G401 (cell line): ENCODE measurements at regions not wholly inside any gene's neighbourhood (a gene's known extent, or its start where the extent isn't known, plus 50 kb on each side); places are given as distances from the start of the nearest gene placed in this dataset.
A peak's percentile ranks its signal among the peaks of the same experiment; 100 is the strongest.

Experiments
- DNase-seq: peaks from one replicate; pipeline ENCODE4 v3.0.0-alpha.2; 2015; ENCODE audit warnings: low spot score
- in situ Hi-C: cut with HindIII; loops from 2 replicates; pipeline ENCODE4 v1.10.0; 2016; ENCODE audit warnings: low sequenced_read_pairs, mixed read lengths

DNA sequence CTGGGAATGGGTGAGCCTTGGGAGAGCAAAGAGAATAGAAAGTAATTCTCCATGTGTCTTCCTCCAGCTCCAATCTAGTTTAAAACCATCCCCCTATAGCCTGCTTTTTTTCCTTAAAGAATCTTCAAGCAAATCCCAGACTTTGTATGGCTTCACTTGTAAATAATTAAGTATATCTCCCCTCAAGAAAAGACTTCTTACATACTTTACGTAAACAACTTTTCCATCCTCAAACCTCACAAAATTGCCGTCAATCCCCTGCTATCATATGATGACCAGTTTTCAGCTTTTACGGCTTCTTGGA is 88.5 kb upstream of the PHACTR3 start:
- no peak for DNase-seq
- in situ Hi-C loops, result no loop called here

DNA sequence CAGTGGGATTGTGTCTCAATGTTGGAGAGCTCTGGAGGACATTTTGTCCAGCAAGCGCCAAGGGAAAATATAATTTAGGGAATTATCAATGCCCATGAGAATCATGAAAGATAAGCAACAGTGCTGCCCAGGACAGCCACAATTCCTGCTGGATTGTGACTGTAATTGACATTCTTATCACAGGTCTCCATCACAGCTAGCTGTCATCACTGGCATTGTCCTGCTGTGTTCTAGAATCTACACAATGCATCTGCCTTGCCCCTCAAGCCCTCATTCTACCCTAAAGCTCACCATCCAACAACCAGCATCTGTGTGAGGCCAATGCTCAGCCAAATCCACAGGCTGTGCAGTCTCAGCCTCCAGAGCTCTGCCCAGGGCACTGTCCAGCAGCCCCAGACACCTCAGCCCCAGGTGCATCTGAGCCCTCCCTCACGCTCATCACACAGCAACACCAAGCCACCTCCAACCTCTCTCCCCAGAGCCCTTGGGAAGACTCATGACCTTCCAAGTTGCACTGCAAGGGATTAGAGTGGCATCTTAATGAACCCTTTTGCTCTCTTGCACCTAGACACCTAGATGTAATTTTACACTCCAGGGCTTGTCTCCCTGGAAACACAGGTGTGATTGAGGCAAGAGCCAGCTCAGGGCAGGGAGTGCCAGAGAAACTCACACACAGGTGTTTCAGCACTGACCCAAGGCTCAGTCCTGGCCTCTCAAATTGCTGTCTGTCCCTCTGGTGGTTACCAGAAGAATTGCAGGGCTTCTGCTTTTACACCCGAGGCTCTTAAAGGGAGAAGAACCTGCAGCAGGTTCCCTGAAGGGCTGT is 85.2 kb upstream of the PHACTR3 start:
- DNase-seq, result peak; percentile 81
- in situ Hi-C loops, result no loop called here

DNA sequence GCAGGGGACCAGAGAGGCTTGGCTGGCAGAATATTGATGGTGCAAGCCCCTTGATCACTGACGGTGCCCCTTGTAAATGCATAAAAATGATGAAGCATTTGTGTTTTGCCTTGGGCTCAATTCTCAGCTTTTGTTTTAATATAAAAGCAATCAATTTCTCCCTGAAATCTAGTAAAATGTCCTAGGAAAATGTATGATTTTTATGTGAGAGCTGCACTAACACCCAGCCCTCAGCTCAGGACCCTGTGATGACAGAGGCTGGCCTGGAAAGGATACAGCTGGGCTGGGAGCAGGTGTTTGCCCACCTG is 84.7 kb upstream of the PHACTR3 start:
- in situ Hi-C loops, result no loop called here

DNA sequence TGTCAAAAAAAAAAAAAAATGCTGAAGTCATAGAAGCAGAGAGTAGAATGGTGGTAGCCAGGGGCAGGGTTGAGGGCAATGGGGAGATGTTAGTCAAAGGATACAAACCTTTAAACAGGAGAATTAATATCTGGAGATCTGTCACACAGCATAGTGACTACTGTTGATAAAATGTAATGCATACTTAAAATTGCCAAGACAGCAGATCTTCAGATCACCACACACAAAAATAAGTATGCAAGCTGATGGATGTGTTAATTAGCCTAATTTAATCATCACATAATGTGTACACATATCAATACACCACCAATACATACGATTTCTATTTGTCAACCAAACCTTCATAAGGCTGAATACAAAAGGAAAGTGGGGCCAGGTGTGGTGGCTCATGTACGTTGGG is 83.5 kb upstream of the PHACTR3 start:
- in situ Hi-C loops, result no loop called here
- no peak for DNase-seq

More for the DNA sequence above, 84.7 kb upstream of the PHACTR3 start:
- DNase-seq, result no peak

DNA sequence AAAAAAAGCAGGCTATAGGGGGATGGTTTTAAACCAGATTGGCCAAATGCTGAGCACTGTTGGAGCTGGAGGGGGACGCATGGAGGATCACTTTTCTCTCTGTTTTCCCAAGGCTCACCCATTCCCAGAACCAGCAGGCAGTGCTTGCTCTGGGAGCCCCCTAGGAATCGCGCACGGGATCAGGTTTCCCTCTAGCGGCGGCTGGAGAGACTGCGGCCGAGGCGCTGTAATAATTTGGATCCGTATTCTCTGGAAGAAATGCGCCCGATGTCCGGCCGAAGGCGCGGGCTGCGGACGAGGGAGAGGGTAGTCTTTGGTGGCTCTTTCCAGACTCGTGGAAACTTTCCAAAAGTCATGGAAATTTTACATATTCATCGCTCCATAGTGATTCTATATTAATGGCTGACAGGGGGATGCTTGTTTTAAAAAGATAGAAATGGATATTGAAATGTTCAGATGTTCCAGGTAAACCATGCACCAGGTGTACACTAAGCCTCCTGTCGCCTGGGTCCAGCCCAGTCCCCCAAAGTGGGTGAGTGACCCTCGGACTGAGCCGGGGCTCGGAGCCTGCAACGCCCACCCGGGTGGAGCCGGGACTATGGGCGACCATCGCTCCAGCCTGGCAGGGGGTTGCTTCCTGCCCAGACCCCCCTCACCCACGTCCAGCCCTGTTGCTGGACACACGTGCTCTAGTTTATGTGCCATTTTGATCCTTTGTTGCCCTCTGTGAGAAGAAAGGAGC is 78.7 kb upstream of the PHACTR3 start:
- in situ Hi-C loops, result no loop called here
- peak; percentile 75 for DNase-seq

DNA sequence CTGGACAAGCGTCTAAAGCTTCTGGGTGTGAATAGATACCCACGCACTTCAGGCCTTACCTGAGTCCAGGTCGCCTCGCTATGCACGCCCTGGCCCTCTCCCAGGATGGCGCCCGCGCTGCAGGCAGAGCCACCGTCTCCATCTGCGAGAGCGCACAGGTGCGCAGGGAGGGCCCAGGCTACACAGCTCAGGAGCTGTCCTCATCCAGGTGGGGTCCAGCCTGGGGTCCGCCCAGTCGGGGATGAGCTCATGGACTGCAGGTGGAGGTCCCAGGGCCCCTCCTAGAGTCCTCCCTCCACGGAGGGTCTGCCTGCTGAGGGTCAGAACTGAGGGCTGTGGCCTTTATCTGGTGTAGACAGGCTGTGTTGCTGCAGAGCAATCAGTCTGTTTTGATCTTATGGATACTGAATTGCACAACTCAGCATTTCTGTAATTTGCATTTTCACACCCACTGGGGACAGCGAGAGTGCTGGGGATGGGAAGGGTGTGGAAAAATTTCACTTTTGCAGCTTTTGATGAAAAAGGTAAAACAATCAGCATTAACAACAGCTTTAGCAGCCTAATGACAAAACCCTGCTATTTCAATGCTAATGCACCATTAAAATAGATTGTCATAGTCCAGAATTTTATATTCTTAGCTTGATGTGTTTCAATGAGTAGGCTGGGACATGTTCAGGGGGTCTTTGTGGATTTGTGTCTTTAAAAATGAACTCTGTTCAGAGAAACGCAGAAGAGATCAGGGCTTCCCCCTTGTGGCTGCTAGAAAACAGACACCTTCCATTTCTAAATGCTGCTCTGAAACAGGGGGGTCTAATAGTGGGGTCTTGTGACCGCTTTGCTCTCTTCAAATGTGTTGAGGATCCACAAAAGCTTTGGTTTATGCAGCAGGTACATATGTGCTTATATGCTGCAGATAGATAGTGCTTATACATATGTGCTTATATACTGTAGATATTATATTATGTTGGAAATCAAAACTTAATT is 77.8 kb upstream of the PHACTR3 start:
- in situ Hi-C loops, result no loop called here
- DNase-seq, result no peak

DNA sequence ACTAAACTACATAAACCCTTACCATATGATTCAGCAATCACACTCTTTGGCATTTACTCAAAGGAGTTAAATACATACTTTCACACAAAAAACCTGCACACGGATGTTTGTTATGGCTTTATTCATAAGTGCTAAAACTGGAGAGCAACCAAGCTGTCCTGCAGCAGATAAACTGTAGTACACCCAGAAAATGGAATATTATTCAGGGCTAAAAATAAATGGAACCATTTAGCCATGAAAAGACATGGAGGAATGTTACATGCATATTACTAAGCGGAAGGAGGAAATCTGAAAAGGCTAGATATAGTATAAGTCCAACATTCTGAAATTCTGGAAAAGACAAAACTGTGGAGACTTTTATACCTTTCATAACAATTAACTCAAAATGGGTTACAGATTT is 73.6 kb upstream of the PHACTR3 start:
- in situ Hi-C loops, result no loop called here

DNA sequence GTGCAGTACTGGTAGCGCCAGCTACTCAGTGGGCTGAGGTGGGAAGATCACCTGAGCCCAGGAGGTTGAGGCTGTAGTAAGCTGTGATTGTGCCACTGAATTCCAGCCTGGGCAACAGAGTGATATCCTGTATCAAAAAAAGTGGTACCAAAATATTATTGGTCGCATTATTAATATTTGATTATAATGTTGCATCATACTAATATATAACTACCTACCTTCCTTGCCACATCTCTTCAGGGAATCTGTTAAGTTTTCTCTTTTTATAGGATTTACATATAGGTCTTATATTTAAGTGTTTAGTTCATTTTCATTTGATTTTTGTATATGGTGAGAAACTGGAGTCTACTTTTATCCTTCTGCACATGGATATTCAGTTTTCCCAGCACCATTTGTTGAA is 66.3 kb upstream of the PHACTR3 start:
- in situ Hi-C loops, result no loop called here
- DNase-seq, result no peak

More for the DNA sequence above, 73.6 kb upstream of the PHACTR3 start:
- no peak for DNase-seq

DNA sequence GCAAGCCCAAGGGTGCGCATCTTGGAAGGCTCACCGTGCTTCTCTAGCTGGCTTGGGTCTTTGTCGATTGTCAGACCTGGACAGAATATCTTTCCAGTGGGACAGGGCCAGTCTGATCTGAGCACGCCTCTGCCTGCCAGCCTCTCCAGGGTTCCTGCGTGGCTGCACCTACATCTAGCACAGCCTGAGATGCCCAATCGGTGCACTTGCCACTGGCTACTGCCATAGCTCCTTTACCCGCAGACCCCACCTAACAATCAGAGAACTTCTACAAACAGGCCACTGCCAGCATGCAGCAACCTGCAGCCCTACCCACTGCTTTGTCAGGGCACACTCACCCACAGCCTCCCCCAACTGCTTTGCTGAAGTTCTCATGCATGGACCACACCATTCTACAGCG is 56.7 kb upstream of the PHACTR3 start:
- DNase-seq, result no peak
- in situ Hi-C loops, result no loop called here
